H1 (cell line): ENCODE measurements at regions not wholly inside any gene's neighbourhood (a gene's known extent, or its start where the extent isn't known, plus 50 kb on each side); places are given as distances from the start of the nearest gene placed in this dataset.

Source experiments
- CBX8 ChIP-seq: fragments of 300-800, 300-1000 bp; sonication (generic); IDR thresholded peaks from 2 replicates; pipeline ENCODE4 v1.7.1; 2016; ENCODE audit warnings: low read depth, low read length, borderline replicate concordance
- FOSL1 ChIP-seq: IDR thresholded peaks from 2 replicates; pipeline ENCODE4 v1.6.1; 2011; ENCODE audit warnings: mild to moderate bottlenecking, low read depth, low read length, moderate library complexity; ENCODE audit not compliant: insufficient read depth

GRCh38 chr1:88504601-88505000 lies 179.5 kb upstream of the PKN2 start (continued):
- TF ChIP-seq CBX8 (no peak), FOSL1 (no peak)
